ENCODE measurements at regions not wholly inside any gene's neighbourhood (a gene's known extent, or its start where the extent isn't known, plus 50 kb on each side); places are given as distances from the start of the nearest gene placed in this dataset.
"Not testable (repeated sequence)": the region's sequence is repeated elsewhere in the genome, so short reads cannot be mapped to it uniquely, and the experiment has no call there.

DNA sequence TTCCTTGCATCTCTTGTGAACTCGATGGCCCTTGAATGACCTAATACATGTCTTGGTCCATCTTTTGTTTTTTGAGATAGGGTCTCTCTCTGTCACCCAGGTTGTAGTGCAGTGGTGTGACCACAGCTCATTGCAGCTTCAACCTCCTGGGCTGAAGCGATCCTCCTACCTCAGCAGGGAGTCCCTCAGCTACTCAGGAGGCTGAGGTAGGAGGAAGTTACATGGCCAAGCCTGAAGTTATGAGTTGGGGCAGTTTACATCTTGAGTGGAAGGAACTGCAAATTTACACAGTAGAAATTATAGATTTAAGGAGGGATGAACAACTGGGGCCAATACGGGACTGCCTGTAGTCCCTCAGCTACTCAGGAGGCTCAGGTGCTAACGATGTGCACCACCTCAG lies 97.2 kb upstream of the METTL14 start:
- DNase-seq (ENCODE audit: low spot score) = no peak

DNA sequence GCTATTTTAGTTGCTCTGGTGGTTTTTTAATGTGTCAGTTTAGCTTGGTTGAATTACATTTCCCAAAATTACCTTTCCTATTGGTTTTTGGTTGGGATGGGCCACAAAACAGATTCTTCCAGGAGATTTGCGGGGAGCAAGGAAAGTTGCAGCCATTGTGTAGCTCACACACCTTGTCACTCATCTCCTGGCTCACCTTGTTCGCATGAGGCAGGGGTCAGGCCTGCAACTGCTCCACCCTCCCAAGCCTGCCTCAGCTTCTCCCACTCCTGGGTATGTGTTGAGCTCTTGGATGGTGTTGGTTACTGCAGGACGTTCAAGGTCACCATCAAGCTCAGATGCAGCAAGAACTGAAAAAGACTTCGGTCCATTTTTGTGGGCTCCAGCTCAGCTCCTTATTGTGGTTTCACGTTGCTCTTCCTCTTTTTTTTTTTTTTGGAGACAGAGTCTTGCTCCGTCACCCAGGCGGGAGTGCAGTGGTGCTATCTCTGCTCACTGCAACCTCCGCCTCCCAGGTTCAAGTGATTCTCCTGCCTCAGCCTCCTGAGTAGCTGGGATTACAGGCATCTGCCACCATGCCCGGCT lies 95.6 kb upstream of the METTL14 start:
- no peak for DNase-seq (ENCODE audit: low spot score)

DNA sequence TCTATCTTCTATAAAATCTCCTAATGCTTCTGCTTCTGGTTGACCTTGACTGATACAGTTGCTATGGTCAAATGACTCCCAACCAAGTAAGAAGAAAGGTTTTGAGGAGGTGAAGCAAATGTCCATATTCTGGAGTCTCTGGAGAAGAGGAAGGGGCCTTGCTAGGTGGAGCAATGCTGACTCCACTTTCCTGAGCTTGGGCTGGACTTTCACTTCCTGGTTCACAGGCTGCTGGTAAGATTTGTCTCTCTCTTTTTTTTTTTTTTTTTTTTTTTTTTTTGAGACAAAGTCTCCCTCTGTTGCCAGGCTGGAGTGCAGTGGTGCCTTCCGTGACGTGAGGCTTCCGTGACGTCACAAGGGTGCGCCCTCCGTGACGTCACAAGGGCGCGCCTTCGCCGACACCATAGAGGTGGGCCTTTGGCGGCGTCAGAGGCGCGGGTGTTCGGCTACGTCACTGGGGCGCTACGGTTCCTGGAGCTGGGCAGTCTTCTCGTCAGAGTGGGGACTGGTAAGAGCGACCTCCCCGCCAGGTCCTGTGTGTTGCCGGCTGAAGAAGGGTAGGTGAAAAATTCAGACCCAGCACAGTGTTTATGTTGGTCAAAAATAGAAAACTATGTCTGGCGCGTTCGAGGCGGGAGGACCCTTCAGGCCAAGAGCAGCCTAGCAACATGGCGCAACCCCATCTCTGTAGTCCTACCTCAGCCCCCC lies 93.7 kb upstream of the METTL14 start:
- DNase-seq (ENCODE audit: low spot score) = peak; percentile 83

GRCh38 chr4:118592289-118592688 lies 92.9 kb upstream of the METTL14 start:
- DNase-seq (ENCODE audit: low spot score) = not testable (repeated sequence)

- not testable (repeated sequence) for DNase-seq (ENCODE audit: low spot score)
These were observed 89.3 kb upstream of the METTL14 start for GRCh38 chr4:118595883-118596282.

- DNase-seq (ENCODE audit: low spot score) = not testable (repeated sequence)
These were observed 60.1 kb upstream of the METTL14 start for GRCh38 chr4:118625097-118625496.

- DNase-seq (ENCODE audit: low spot score) = not testable (repeated sequence)
These were observed 55.5 kb upstream of the METTL14 start for GRCh38 chr4:118629697-118630096.

DNA sequence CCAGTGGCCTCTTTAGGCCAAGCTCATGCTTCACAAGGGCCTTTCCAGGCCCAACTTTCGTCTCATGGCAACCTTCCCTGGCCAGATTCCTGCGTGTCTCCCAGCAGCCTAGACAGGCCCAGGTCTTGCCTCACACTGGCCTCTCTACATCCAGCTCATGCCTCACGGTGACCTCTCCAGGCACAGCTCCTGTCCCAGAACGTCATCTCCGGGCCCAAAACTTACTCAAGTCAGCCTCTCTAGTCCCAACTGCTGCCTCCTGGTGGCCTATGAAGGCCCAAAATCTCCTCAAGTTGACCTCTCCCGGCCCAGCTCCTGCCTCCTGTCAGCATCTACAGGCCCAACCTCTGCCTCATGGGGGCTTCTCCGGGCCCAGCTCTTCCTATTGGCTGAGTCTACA lies 54.3 kb upstream of the METTL14 start:
- DNase-seq (ENCODE audit: low spot score) = not testable (repeated sequence)

DNA sequence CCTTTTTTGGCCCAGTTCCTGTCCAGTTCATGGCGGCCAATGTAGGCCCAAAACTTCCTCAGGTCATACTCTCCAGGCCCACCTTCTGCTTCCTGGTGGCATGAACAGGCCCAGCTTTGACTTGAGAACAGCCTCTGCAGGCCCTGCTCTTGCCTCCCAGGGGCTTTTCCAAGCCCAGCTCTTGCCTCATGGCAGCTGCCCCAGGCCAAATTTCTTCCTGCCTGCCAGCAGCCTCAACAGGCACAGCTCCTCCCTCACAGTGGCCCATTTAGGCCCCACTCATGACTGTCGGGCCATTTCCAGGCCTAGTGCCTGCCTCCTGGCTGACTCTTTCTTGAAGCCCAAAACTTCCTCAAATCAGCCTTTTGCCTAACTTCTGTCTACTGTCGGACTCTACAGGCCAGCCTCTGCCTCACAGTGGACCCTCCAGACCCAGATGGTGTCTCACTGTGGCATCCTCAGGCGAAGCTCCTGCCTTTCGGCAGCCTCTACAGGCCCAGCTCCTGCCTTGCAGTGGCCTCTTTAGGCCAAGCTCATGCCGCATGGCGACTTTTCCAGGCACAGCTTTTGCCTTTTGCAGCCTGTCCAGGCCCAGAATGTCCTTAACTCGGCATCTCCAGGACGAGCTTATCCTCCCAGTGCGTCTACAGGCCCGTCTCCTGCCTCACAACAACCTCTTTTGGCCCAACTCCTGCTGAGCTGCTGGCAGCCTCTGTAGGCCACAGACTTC lies 53.7 kb upstream of the METTL14 start:
- not testable (repeated sequence) for DNase-seq (ENCODE audit: low spot score)

DNA sequence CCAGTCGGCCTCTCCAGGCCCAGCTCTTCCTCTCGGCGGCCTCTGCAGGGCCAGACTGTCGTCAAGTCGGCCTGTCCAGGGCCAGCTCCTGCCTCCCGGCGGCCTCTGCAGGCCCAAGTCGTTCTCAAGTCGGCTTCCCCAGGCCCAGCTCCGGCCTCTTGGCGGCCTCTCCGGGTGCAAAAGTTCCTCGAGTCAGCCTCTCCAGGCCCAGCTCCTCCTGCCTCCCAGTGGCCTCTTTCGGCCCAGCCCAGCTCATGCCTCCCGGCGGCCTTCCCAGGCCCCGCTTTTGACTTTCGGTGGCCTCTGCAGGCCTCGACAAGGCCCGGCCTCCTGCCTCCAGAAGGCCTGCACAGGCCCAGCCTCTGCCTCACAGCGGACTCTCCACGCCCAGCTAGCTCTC lies 51.7 kb upstream of the METTL14 start:
- DNase-seq (ENCODE audit: low spot score) = not testable (repeated sequence)

DNA sequence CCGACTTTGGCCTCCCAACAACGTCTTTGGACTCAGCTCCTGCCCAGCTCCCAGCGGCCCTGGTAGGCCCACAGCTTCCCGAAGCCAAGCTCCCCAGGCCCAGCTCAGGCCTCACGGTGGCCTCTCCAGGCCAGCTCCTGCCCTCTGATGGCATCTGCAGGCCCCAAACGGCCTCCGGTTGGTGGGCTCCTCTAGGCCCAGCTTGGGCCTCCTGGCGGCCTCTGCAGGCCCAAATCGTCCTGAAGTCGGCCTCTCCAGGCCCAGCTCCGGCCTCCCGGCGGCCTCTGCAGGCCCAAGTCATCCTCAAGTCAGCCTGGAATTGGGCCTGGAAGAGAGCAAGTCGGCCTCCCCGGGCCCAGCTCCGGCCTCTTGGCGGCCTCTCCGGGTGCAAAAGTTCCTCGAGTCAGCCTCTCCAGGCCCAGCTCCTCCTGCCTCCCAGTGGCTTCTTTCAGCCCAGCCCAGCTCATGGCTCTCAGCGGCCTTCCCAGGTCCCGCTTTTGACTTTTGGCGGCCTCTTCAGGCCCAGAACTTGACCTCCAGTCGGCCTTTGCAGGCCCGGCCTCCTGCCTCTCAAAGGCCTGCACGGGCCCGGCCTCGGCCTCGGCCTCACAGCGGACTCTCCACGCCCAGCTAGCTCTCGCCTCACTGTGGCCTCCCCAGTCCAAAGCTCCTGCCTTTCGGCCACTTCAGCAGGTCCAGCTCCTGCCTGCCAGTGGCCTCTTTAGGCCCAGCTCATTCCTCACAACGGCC lies 50.9 kb upstream of the METTL14 start:
- not testable (repeated sequence) for DNase-seq (ENCODE audit: low spot score)

All from globus pallidus (tissue), 1 donor.